Endothelial cell (in vitro differentiated cells): ENCODE measurements at regions not wholly inside any gene's neighbourhood (a gene's known extent, or its start where the extent isn't known, plus 50 kb on each side); places are given as distances from the start of the nearest gene placed in this dataset.
"Not testable (repeated sequence)": the region's sequence is repeated elsewhere in the genome, so short reads cannot be mapped to it uniquely, and the experiment has no call there.

Experiments
- DNase-seq: peaks from one replicate; pipeline ENCODE4 v3.0.0; 2021; ENCODE audit warnings: low spot score
- H3K27ac Mint-ChIP-seq: one replicate; pipeline ENCODE4 v1.8.0; 2021; ENCODE audit warnings: mixed read lengths, inconsistent platforms; ENCODE audit not compliant: unreplicated experiment
- H3K27me3 Mint-ChIP-seq: one replicate; pipeline ENCODE4 v1.8.0; 2021; ENCODE audit warnings: mild to moderate bottlenecking, moderate library complexity, mixed read lengths, inconsistent platforms; ENCODE audit not compliant: unreplicated experiment
- H3K36me3 Mint-ChIP-seq: one replicate; pipeline ENCODE4 v1.8.0; 2021; ENCODE audit warnings: mild to moderate bottlenecking, low read depth, mixed read lengths, inconsistent platforms; ENCODE audit not compliant: unreplicated experiment
- H3K4me1 Mint-ChIP-seq: one replicate; pipeline ENCODE4 v1.8.0; 2021; ENCODE audit warnings: mild to moderate bottlenecking, mixed read lengths, inconsistent platforms; ENCODE audit not compliant: unreplicated experiment
- H3K4me3 Mint-ChIP-seq: one replicate; pipeline ENCODE4 v1.8.0; 2021; ENCODE audit warnings: mild to moderate bottlenecking, mixed read lengths, inconsistent platforms; ENCODE audit not compliant: unreplicated experiment
- H3K9me3 Mint-ChIP-seq: one replicate; pipeline ENCODE4 v1.8.0; 2021; ENCODE audit warnings: mixed read lengths, inconsistent platforms; ENCODE audit not compliant: unreplicated experiment
- TF ChIP-seq, protein P1 (sequence below): fragments of 200-600 bp; sonication (generic); IDR thresholded peaks from one replicate; pipeline ENCODE4 v1.5.0; 2021; ENCODE audit warnings: antibody characterized with exemption; ENCODE audit not compliant: unreplicated experiment

DNA sequence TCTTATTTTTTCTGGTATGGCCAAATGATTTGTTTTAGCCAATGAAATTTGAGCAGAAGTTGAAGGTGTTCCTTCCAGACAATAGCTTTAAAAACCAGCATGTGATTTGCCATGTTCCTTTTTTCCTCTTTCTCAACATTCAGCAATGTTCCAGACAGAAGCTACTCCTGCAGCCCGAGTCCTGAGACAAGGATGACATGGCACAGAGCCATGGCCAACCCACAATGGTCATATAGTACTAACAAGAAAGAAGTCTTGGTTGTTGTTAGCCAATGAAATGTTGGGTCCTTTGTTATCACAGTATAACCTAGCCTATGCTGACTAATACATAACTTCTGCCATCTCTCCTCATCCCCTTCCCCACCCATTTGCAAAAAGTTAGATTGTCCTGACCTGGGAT, 211.1 kb upstream of the STT3B start:
- Mint-ChIP-seq H3K4me3 (no peak overlapping the region), H3K9me3 (peaks cover 5% of the 10 kb centered on the region), H3K27me3 (peaks cover 2% of the 10 kb centered on the region), H3K36me3 (no peaks in the 10 kb centered on the region), H3K4me1 (no peaks in the 10 kb centered on the region), H3K27ac (no peak overlapping the region)
- TF ChIP-seq, protein P1, sequence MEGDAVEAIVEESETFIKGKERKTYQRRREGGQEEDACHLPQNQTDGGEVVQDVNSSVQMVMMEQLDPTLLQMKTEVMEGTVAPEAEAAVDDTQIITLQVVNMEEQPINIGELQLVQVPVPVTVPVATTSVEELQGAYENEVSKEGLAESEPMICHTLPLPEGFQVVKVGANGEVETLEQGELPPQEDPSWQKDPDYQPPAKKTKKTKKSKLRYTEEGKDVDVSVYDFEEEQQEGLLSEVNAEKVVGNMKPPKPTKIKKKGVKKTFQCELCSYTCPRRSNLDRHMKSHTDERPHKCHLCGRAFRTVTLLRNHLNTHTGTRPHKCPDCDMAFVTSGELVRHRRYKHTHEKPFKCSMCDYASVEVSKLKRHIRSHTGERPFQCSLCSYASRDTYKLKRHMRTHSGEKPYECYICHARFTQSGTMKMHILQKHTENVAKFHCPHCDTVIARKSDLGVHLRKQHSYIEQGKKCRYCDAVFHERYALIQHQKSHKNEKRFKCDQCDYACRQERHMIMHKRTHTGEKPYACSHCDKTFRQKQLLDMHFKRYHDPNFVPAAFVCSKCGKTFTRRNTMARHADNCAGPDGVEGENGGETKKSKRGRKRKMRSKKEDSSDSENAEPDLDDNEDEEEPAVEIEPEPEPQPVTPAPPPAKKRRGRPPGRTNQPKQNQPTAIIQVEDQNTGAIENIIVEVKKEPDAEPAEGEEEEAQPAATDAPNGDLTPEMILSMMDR, result no peak
- no peak for DNase-seq

DNA sequence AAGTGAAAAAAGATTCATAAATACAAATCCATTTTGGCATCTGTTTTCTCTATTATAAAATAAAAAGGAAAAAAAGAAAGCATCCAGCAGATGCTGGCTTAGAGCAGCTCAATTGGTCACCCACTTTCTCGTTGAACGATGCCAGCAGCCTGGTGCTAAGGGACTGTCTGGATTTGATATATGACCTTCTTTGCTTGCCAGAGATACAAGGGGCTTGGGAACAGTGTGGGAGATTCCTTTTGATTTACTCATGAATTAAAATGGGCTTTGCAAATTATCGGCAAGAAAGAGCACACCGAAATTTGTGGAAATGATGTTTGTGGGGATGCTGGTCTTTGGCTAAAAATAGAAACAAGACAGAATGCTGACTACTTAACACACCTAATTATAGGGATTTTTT, 210.3 kb upstream of the STT3B start:
- Mint-ChIP-seq H3K27me3 (no peaks in the 10 kb centered on the region), H3K36me3 (no peaks in the 10 kb centered on the region), H3K4me3 (no peak overlapping the region), H3K27ac (no peak overlapping the region), H3K9me3 (peaks cover 6% of the 10 kb centered on the region), H3K4me1 (no peaks in the 10 kb centered on the region)
- TF ChIP-seq, protein P1, result no peak
- no peak for DNase-seq

DNA sequence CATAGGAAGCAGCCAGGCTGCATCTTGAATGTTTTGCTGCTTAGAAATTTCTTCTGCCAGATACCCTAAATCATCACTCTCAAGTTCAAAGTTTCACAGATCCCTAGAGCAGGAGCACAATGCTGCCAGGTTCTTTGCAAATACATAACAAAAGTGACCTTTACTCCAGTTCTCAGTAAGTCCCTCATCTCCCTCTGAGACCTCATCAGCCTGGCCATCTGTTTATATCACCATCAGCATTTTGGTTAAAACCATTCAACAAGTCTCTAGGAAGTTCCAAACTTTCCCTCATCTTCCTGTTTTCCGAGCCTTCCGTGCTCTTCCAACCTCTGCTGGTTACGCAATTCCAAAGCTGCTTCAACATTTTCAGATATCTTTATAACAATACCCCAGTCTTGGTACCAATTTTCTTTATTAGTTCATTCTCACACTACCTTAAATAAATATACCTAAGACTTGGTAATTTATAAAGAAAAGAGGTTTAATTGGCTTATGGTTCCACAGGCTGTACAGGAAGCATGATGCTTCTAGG, 204.8 kb upstream of the STT3B start:
- not testable (repeated sequence) for H3K27ac Mint-ChIP-seq, H3K27me3 Mint-ChIP-seq, H3K4me3 Mint-ChIP-seq, H3K36me3 Mint-ChIP-seq, H3K9me3 Mint-ChIP-seq, DNase-seq
- H3K4me1 Mint-ChIP-seq, result peaks cover 16% of the 10 kb centered on the region

DNA sequence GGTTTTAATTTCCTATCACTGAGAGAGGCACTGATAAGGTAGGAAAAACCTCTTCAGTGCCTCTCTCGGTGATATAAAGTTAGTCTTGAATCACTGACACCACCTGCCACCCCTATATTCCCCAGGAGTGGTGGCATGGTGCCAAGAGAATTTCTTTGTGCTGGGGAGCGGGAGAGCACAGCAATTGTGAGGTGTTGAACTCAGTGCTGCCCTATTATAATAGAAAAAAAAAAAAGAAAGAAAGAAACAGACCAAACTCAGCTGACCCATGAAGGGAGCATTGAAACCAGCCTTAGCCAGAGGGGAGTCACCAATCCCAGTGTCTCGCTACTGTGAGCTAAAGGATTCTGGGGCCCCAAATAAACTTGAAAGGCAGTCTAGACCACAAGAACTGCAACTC, 201.4 kb upstream of the STT3B start:
- H3K4me3 Mint-ChIP-seq, result no peak overlapping the region
- DNase-seq, result no peak
- no peaks in the 10 kb centered on the region for H3K27me3 Mint-ChIP-seq
- H3K9me3 Mint-ChIP-seq, result peaks cover 5% of the 10 kb centered on the region
- peaks cover 5% of the 10 kb centered on the region for H3K36me3 Mint-ChIP-seq
- peaks cover 16% of the 10 kb centered on the region for H3K4me1 Mint-ChIP-seq
- H3K27ac Mint-ChIP-seq, result no peak overlapping the region
- TF ChIP-seq, protein P1, result no peak

DNA sequence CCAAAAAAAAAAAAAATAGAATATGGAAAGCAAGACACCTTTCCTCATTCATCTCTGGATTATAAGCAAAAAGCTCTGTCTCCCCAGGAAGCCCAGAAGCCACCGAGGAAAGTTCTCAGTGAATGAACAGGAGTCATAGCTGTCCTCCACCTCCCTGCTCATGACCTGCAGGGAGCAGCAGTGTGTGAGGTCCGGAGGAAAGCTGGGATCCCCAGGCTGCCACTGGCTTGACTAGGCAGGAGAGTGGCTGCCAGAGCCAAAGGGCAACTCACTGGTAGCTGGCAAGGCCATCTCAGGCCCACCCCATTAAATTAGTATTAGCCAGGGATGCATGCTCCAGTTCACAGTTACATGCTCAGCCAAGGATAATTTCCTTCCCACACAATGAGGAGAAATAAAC, 191.6 kb upstream of the STT3B start:
- Mint-ChIP-seq H3K27ac (no peak overlapping the region), H3K36me3 (no peaks in the 10 kb centered on the region), H3K27me3 (no peaks in the 10 kb centered on the region), H3K9me3 (no peaks in the 10 kb centered on the region), H3K4me1 (no peaks in the 10 kb centered on the region), H3K4me3 (no peak overlapping the region)
- DNase-seq, result peak; percentile 9
- TF ChIP-seq, protein P1, result no peak
